OCI-LY7 (cell line): ENCODE measurements at regions not wholly inside any gene's neighbourhood (a gene's known extent, or its start where the extent isn't known, plus 50 kb on each side); places are given as distances from the start of the nearest gene placed in this dataset.
A peak's percentile ranks its signal among the peaks of the same experiment; 100 is the strongest.

ENCODE experiments used
- BruUV-seq: library from RNA; stranded (reverse); fragments of 400-500 nt; replicated peaks from 2 replicates; lab custom pipeline; 2021; lab: Mats Ljungman, UMichigan
- CTCF ChIA-PET: fragments of 300-600 bp; sonication (Branson Sonifier 250); formaldehyde crosslinking; loops from one replicate; lab custom pipeline; 2022; ENCODE audit warnings: antibody characterized with exemption; ENCODE audit not compliant: unreplicated experiment; lab: Charles Lee
- POLR2A ChIA-PET: fragments of 300-600 bp; sonication (Branson Sonifier 250); formaldehyde crosslinking; loops from one replicate; lab custom pipeline; 2022; ENCODE audit warnings: antibody characterized with exemption; lab: Charles Lee
- DNase-seq: peaks from one replicate; pipeline ENCODE4 v3.0.0-alpha.2; 2015; ENCODE audit warnings: low spot score
- H2AFZ ChIP-seq: fragments of 200-600 bp; sonication (generic), shearing (Covaris generic); 2 replicates; pipeline ENCODE4 v1.6.1; 2014; ENCODE audit warnings: mild to moderate bottlenecking, antibody characterized with exemption, low read length, moderate library complexity
- H3K27ac ChIP-seq: fragments of 200-600 bp; sonication (generic); 2 replicates; pipeline ENCODE4 v1.5.1; 2014; ENCODE audit warnings: mixed run types, low read depth, mild to moderate bottlenecking, moderate library complexity, low read length, inconsistent platforms; ENCODE audit not compliant: poor library complexity, severe bottlenecking
- H3K36me3 ChIP-seq: fragments of 200-600 bp; sonication (generic); 2 replicates; pipeline ENCODE4 v1.6.1; 2014; ENCODE audit warnings: mild to moderate bottlenecking, antibody characterized with exemption, low read length, moderate library complexity, mixed read lengths; ENCODE audit not compliant: insufficient read depth
- H3K4me1 ChIP-seq: fragments of 200-600 bp; sonication (generic); 2 replicates; pipeline ENCODE4 v1.5.1; 2014; ENCODE audit warnings: mild to moderate bottlenecking, low read length; ENCODE audit not compliant: insufficient read depth, poor library complexity, severe bottlenecking
- H3K4me2 ChIP-seq: fragments of 200-600 bp; sonication (generic); 2 replicates; pipeline ENCODE4 v1.6.1; 2014; ENCODE audit warnings: mild to moderate bottlenecking, low read length
- H3K4me3 ChIP-seq: fragments of 200-600 bp; sonication (generic); 2 replicates; pipeline ENCODE4 v1.5.1; 2014; ENCODE audit warnings: mild to moderate bottlenecking, low read depth, low read length; ENCODE audit not compliant: poor library complexity, severe bottlenecking
- H3K79me2 ChIP-seq: fragments of 200-600 bp; sonication (generic); 2 replicates; pipeline ENCODE4 v1.6.1; 2016; ENCODE audit warnings: low read depth, mild to moderate bottlenecking, low read length, moderate library complexity, mixed read lengths; ENCODE audit not compliant: insufficient read depth
- H3K9me2 ChIP-seq: fragments of 200-600 bp; sonication (generic); 2 replicates; pipeline ENCODE4 v1.6.1; 2016; ENCODE audit warnings: mild to moderate bottlenecking, low read length, mixed read lengths; ENCODE audit not compliant: insufficient read depth
- H3K9me3 ChIP-seq: fragments of 200-600 bp; sonication (generic); 2 replicates; pipeline ENCODE4 v1.6.1; 2014; ENCODE audit warnings: mild to moderate bottlenecking, mixed run types, low read length, mixed read lengths
- H4K20me1 ChIP-seq: fragments of 200-600 bp; sonication (generic); 2 replicates; pipeline ENCODE4 v1.6.1; 2014; ENCODE audit warnings: mild to moderate bottlenecking, antibody characterized with exemption, low read length, moderate library complexity, mixed read lengths; ENCODE audit not compliant: insufficient read depth
- EZH2phosphoT487 ChIP-seq: fragments of 200-600 bp; sonication (generic); IDR thresholded peaks from 2 replicates; pipeline ENCODE4 v1.6.1; 2018; ENCODE audit warnings: low read depth, borderline replicate concordance, mild to moderate bottlenecking, mixed run types, antibody characterized with exemption, low read length, moderate library complexity, mixed read lengths
- intact Hi-C: fragments of 100-400 bp; cut with micrococcal nuclease; formaldehyde crosslinking; loops from one replicate; pipeline ENCODE4 v1.10.0; 2022; ENCODE audit not compliant: unreplicated experiment
- TF ChIP-seq, protein P1 (sequence below): fragments of 200-600 bp; sonication (generic); conservative IDR thresholded peaks from 2 replicates; pipeline ENCODE4 v1.5.1; 2014; ENCODE audit warnings: mild to moderate bottlenecking, antibody characterized with exemption, low read length, moderate library complexity, mixed read lengths

DNA sequence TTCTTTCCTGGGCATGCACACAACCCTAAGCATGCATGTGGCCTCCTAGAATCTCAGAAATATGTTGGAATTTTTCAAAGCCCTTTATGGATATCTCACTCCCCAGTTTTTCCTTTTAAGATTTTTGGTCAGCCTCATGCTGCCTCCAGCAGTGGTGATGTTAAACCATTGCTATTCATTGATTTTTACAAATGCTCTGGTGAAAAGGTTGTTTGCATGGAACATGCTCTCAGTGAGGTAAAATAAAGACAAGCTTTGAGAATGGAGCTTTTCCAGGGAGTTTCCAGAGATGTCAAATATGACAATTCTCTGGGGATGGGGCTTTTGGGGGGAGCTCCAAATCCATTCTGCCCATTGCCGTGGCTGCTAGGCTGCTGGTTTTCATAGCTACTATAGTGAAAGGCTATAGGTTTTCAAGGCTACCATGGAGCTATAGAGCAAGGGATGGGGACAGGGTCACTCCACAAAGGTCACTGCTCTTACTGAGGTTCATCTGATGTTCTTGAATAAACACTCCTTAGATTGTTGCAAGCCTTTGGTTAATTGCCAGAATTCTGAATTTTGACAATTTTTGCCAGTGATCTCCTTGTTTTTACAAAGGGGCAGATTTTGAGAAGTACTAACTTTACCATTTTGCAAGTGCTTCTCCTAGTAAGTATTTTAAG lies 178.1 kb upstream of the ARG1 start:
- intact Hi-C loops, result no loop called here
- Histone ChIP-seq H2AFZ (no peak overlapping the region), H3K4me3 (no peak overlapping the region), H3K9me2 (no peaks in the 10 kb centered on the region), H3K4me1 (peaks cover 5% of the 10 kb centered on the region), H3K79me2 (no peaks in the 10 kb centered on the region), H3K4me2 (no peak overlapping the region), H3K36me3 (no peaks in the 10 kb centered on the region; the same call in 1 of the 2 replicates), H4K20me1 (no peaks in the 10 kb centered on the region), H3K9me3 (peaks cover 13% of the 10 kb centered on the region; the same call in 1 of the 2 replicates), H3K27ac (no peak overlapping the region)
- POLR2A ChIA-PET, result interaction anchor here (0.5 to 8.5 kb wide), 4 partner anchors 9 to 302 kb away, joined by 3 to 69 read pairs (median 6); no protein-coding TSS in a partner anchor
- no peak for TF ChIP-seq EZH2phosphoT487
- TF ChIP-seq, protein P1, sequence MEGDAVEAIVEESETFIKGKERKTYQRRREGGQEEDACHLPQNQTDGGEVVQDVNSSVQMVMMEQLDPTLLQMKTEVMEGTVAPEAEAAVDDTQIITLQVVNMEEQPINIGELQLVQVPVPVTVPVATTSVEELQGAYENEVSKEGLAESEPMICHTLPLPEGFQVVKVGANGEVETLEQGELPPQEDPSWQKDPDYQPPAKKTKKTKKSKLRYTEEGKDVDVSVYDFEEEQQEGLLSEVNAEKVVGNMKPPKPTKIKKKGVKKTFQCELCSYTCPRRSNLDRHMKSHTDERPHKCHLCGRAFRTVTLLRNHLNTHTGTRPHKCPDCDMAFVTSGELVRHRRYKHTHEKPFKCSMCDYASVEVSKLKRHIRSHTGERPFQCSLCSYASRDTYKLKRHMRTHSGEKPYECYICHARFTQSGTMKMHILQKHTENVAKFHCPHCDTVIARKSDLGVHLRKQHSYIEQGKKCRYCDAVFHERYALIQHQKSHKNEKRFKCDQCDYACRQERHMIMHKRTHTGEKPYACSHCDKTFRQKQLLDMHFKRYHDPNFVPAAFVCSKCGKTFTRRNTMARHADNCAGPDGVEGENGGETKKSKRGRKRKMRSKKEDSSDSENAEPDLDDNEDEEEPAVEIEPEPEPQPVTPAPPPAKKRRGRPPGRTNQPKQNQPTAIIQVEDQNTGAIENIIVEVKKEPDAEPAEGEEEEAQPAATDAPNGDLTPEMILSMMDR, result no peak
- CTCF ChIA-PET, result interaction anchor here (1.0 kb wide), 1 partner anchor 196 kb away, joined by 3 read pairs; no protein-coding TSS in a partner anchor
- BruUV-seq, result no TSS peak
- DNase-seq, result no peak

DNA sequence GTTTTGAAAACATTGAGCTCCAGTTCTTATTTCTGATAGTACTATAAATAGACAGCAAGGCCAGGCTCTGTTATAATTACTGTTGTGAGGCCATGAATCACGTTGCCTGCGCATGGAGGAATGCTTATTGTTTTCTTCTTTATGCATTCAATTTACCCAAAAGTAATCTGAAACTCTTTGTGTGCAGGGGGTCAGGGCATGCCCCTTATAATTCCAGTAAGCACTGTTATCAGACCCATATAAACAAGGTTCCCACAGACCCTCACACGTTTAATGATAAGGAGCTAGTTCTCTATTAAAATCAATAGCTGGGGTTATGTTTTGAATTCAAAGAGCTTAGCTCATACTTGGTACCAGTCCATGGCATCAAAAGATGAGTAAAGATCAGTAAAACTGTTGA lies 174.8 kb upstream of the ARG1 start:
- intact Hi-C loops, result no loop called here
- H4K20me1 ChIP-seq, result no peaks in the 10 kb centered on the region
- no peaks in the 10 kb centered on the region for H3K4me1 ChIP-seq
- DNase-seq, result no peak
- no peak overlapping the region for H3K4me3 ChIP-seq
- no peak for TF ChIP-seq EZH2phosphoT487
- TF ChIP-seq, protein P1, result no peak
- H3K4me2 ChIP-seq, result no peak overlapping the region
- H3K27ac ChIP-seq, result no peak overlapping the region
- no peaks in the 10 kb centered on the region for H3K9me2 ChIP-seq
- peaks cover 5% of the 10 kb centered on the region; the same call in 1 of the 2 replicates for H3K36me3 ChIP-seq
- H2AFZ ChIP-seq, result no peak overlapping the region
- peaks cover 22% of the 10 kb centered on the region; the same call in 1 of the 2 replicates for H3K9me3 ChIP-seq
- H3K79me2 ChIP-seq, result no peaks in the 10 kb centered on the region
- CTCF ChIA-PET, result no interaction called here
- POLR2A ChIA-PET, result interaction anchor here (0.7 to 8.5 kb wide), 8 partner anchors 12 to 121 kb away, joined by 3 to 69 read pairs (median 3); no protein-coding TSS in a partner anchor
- no TSS peak for BruUV-seq

DNA sequence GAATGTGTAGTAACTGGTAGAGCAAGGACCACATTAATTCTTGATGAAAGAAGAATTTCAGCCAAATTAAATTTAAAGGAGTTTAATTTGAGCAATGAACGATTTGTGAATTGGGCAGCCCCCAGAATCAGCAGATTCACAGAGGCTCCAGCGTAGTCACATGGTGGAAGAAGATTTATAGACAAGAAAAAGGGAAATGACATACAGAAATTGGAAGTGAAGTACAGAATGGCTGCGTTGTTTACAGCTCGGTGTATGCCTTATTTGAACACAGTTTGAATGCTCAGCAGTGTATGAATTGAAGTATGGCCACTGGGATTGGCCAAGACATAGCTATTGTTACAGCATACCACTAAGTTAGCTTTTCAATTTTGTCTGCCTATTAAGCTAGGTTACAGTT lies 173.6 kb upstream of the ARG1 start:
- CTCF ChIA-PET, result no interaction called here

More for the DNA sequence above, 173.6 kb upstream of the ARG1 start:
- intact Hi-C loops, result no loop called here
- H3K4me2 ChIP-seq, result no peak overlapping the region
- H3K4me3 ChIP-seq, result no peak overlapping the region
- POLR2A ChIA-PET, result interaction anchor here (0.6 to 8.5 kb wide), 6 partner anchors 14 to 94 kb away, joined by 3 to 69 read pairs (median 6); no protein-coding TSS in a partner anchor
- H3K36me3 ChIP-seq, result peaks cover 5% of the 10 kb centered on the region; the same call in 1 of the 2 replicates
- H3K9me2 ChIP-seq, result no peaks in the 10 kb centered on the region
- H3K9me3 ChIP-seq, result peaks cover 19% of the 10 kb centered on the region; the same call in 1 of the 2 replicates
- H3K4me1 ChIP-seq, result no peaks in the 10 kb centered on the region
- BruUV-seq, result no TSS peak
- H2AFZ ChIP-seq, result peak overlapping the region; percentile 46; the same call in 1 of the 2 replicates
- no peaks in the 10 kb centered on the region for H4K20me1 ChIP-seq
- no peaks in the 10 kb centered on the region for H3K79me2 ChIP-seq
- H3K27ac ChIP-seq, result no peak overlapping the region
- TF ChIP-seq, protein P1, result no peak
- TF ChIP-seq EZH2phosphoT487, result no peak
- DNase-seq, result no peak
